ENCODE measurements at regions not wholly inside any gene's neighbourhood (a gene's known extent, or its start where the extent isn't known, plus 50 kb on each side); places are given as distances from the start of the nearest gene placed in this dataset.

DNA sequence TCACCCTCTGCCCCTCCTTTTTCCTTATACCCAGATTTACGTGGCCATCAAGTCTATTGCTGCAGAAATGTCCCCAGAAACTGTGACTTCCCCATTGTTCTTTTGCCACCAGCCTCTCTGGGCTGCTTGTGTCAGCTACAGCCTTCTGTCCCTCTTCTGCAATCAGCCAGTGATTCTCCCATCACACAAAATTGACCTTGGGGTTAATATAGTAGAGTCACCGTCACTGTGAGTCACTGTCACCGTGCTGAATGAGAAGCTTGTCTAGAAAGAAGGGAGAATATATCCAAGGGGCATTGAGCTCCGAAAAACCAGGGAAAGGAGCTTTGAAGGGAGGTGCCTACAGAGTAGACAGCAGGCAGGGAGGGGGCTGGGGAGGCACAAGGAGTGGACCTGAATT, 290.5 kb downstream of the HAPSTR1 start:
- Histone ChIP-seq H3K9me2 (replicated peaks; ENCODE audit: control insufficient read depth, low read length) (no peaks in the 10 kb centered on the region), H3K4me2 (ENCODE audit: low read length) (no peak overlapping the region), H3K79me2 (ENCODE audit: control insufficient read depth, low read length) (no peaks in the 10 kb centered on the region), H3K27ac (ENCODE audit: low read depth, low read length) (no peak overlapping the region), H4K20me1 (ENCODE audit: control insufficient read depth, insufficient read depth, low read depth, low read length) (no peaks in the 10 kb centered on the region), H3K4me1 (ENCODE audit: control insufficient read depth, low read length) (no peaks in the 10 kb centered on the region), H3K36me3 (ENCODE audit: control insufficient read depth, low read length) (no peaks in the 10 kb centered on the region), H3F3A (ENCODE audit: control insufficient read depth, insufficient read depth) (no peaks in the 10 kb centered on the region), H3K4me3 (ENCODE audit: low read length) (no peak overlapping the region), H3K27me3 (ENCODE audit: control insufficient read depth, low read length) (no peaks in the 10 kb centered on the region; the same call in 1 of the 2 replicates), H3K9me3 (ENCODE audit: control insufficient read depth, insufficient read depth, low read length) (no peaks in the 10 kb centered on the region)
- TF ChIP-seq EZH2phosphoT487 (IDR thresholded peaks at IDR 0.05; ENCODE audit: borderline replicate concordance, low read length), result no peak

DNA sequence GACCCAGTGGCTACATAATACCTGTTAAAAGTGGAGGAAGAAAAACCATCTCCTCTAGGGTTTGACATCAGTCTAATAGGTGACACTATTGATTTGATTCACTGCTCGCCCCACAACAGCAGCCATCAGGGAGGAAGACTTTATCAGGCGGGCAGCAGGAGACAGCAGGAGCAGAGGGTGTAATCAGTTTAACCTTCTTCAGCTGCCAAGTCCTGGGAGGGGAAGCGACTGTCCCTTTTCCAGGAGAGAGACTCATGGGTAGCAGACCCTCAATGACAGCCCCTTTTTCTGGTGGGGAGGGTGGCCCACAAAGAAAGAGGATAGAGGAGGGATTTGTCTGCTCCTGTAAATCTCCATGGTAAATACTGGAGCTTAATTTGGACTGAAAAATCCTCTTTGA, 291.8 kb downstream of the HAPSTR1 start:
- no peaks in the 10 kb centered on the region for H3K79me2 ChIP-seq (ENCODE audit: control insufficient read depth, low read length)
- TF ChIP-seq EZH2phosphoT487 (IDR thresholded peaks at IDR 0.05; ENCODE audit: borderline replicate concordance, low read length), result no peak
- TF ChIP-seq, protein P1, sequence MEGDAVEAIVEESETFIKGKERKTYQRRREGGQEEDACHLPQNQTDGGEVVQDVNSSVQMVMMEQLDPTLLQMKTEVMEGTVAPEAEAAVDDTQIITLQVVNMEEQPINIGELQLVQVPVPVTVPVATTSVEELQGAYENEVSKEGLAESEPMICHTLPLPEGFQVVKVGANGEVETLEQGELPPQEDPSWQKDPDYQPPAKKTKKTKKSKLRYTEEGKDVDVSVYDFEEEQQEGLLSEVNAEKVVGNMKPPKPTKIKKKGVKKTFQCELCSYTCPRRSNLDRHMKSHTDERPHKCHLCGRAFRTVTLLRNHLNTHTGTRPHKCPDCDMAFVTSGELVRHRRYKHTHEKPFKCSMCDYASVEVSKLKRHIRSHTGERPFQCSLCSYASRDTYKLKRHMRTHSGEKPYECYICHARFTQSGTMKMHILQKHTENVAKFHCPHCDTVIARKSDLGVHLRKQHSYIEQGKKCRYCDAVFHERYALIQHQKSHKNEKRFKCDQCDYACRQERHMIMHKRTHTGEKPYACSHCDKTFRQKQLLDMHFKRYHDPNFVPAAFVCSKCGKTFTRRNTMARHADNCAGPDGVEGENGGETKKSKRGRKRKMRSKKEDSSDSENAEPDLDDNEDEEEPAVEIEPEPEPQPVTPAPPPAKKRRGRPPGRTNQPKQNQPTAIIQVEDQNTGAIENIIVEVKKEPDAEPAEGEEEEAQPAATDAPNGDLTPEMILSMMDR (IDR thresholded peaks at IDR 0.05; ENCODE audit: low read depth, low read length, poor library complexity, severe bottlenecking), result no peak
- no peaks in the 10 kb centered on the region for H3K4me1 ChIP-seq (ENCODE audit: control insufficient read depth, low read length)

DNA sequence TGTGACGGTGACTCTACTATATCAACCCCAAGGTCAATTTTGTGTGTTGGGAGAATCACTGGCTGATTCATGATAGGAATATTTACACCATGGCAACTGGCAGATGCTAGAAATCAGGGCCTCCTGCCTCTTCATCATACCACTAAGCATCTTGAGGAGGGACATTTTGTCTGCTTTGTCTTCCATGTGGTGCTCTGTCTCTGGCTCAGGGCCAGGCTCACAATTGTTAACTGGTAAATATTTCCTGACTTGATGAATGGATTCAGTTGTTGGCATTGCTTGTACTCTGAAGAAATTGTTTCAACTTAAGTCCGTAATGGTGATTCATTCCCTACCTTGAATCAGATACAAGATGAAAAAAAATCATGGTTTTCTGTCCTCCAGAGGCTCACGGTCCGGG, 292.7 kb downstream of the HAPSTR1 start:
- Histone ChIP-seq H3K4me1 (ENCODE audit: control insufficient read depth, low read length) (no peaks in the 10 kb centered on the region), H3K4me2 (ENCODE audit: low read length) (no peak overlapping the region), H3K9me3 (ENCODE audit: control insufficient read depth, insufficient read depth, low read length) (0 out of 2 replicates have a peak, but pooled peaks cover 3% of the 10 kb centered on the region), H3K27ac (ENCODE audit: low read depth, low read length) (no peak overlapping the region), H3K4me3 (ENCODE audit: low read length) (no peak overlapping the region), H3K36me3 (ENCODE audit: control insufficient read depth, low read length) (no peaks in the 10 kb centered on the region), H3K9me2 (replicated peaks; ENCODE audit: control insufficient read depth, low read length) (no peaks in the 10 kb centered on the region), H4K20me1 (ENCODE audit: control insufficient read depth, insufficient read depth, low read depth, low read length) (no peaks in the 10 kb centered on the region), H3K79me2 (ENCODE audit: control insufficient read depth, low read length) (no peaks in the 10 kb centered on the region), H3K27me3 (ENCODE audit: control insufficient read depth, low read length) (no peaks in the 10 kb centered on the region; the same call in 1 of the 2 replicates), H3F3A (ENCODE audit: control insufficient read depth, insufficient read depth) (no peaks in the 10 kb centered on the region)
- TF ChIP-seq, protein P1 (IDR thresholded peaks at IDR 0.05; ENCODE audit: low read depth, low read length, poor library complexity, severe bottlenecking), result no peak
- no peak for TF ChIP-seq EZH2phosphoT487 (IDR thresholded peaks at IDR 0.05; ENCODE audit: borderline replicate concordance, low read length)

More for the DNA sequence above, 291.8 kb downstream of the HAPSTR1 start:
- Histone ChIP-seq H3K27ac (ENCODE audit: low read depth, low read length) (no peak overlapping the region), H3K4me2 (ENCODE audit: low read length) (no peak overlapping the region), H3K9me3 (ENCODE audit: control insufficient read depth, insufficient read depth, low read length) (0 out of 2 replicates have a peak, but pooled peaks cover 3% of the 10 kb centered on the region), H3K27me3 (ENCODE audit: control insufficient read depth, low read length) (no peaks in the 10 kb centered on the region; the same call in 1 of the 2 replicates), H3F3A (ENCODE audit: control insufficient read depth, insufficient read depth) (no peaks in the 10 kb centered on the region), H4K20me1 (ENCODE audit: control insufficient read depth, insufficient read depth, low read depth, low read length) (no peaks in the 10 kb centered on the region), H3K36me3 (ENCODE audit: control insufficient read depth, low read length) (no peaks in the 10 kb centered on the region), H3K4me3 (ENCODE audit: low read length) (no peak overlapping the region), H3K9me2 (replicated peaks; ENCODE audit: control insufficient read depth, low read length) (no peaks in the 10 kb centered on the region)

DNA sequence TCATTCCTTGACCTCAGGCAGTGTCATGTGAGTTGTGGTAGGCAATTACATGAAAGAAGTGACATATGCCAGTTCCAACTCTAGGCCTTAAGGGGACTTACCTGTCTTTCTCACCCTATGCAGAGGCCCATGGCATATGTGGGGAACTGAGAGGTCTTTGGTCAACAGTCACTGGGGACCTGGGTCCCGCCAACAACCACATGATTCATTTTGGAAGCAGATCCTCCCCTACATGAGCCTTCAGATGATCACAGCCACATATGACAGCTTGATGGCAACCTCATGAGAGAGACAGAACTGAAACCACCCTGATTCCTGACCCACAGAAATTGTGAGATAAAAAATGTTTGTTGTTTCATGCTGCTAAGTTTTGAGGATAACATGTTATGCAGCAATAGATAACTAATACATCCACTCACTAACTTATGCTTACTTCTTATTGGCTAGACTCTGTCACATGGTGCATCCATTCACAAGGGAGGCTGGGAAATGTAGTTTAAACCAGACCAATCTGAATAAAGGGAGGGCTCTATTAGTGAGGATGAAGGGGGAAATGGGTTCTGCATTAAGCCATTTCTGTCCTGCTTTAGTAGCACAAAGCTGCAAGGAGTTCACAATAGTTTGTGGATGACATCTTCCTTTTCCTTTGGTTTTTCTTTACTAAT, 298.2 kb downstream of the HAPSTR1 start:
- TF ChIP-seq, protein P1 (IDR thresholded peaks at IDR 0.05; ENCODE audit: low read depth, low read length, poor library complexity, severe bottlenecking), result no peak

More for the DNA sequence above, 298.2 kb downstream of the HAPSTR1 start:
- no peaks in the 10 kb centered on the region for H3F3A ChIP-seq (ENCODE audit: control insufficient read depth, insufficient read depth)
- peaks cover 7% of the 10 kb centered on the region; the same call in 1 of the 2 replicates for H3K9me3 ChIP-seq (ENCODE audit: control insufficient read depth, insufficient read depth, low read length)
- H3K27ac ChIP-seq (ENCODE audit: low read depth, low read length), result no peak overlapping the region
- no peaks in the 10 kb centered on the region for H3K9me2 ChIP-seq (replicated peaks; ENCODE audit: control insufficient read depth, low read length)
- no peaks in the 10 kb centered on the region for H3K4me1 ChIP-seq (ENCODE audit: control insufficient read depth, low read length)
- no peaks in the 10 kb centered on the region for H3K36me3 ChIP-seq (ENCODE audit: control insufficient read depth, low read length)
- no peaks in the 10 kb centered on the region for H3K79me2 ChIP-seq (ENCODE audit: control insufficient read depth, low read length)
- no peak overlapping the region for H3K4me2 ChIP-seq (ENCODE audit: low read length)
- H3K27me3 ChIP-seq (ENCODE audit: control insufficient read depth, low read length), result no peaks in the 10 kb centered on the region
- no peaks in the 10 kb centered on the region for H4K20me1 ChIP-seq (ENCODE audit: control insufficient read depth, insufficient read depth, low read depth, low read length)
- H3K4me3 ChIP-seq (ENCODE audit: low read length), result no peak overlapping the region

All from DOHH2 (cell line).